SK-N-MC (cell line): ENCODE measurements at regions not wholly inside any gene's neighbourhood (a gene's known extent, or its start where the extent isn't known, plus 50 kb on each side); places are given as distances from the start of the nearest gene placed in this dataset.

Experiments
- EZH2 ChIP-seq: fragments of 200-600 bp; sonication (generic); IDR thresholded peaks from one replicate; pipeline ENCODE4 v1.6.1; 2017; ENCODE audit warnings: antibody characterized with exemption
- POLR2AphosphoS5 ChIP-seq: IDR thresholded peaks from 2 replicates; pipeline ENCODE4 v1.6.1; 2012; ENCODE audit warnings: mild to moderate bottlenecking, low read depth, low read length, borderline replicate concordance

- TF ChIP-seq EZH2 (no peak), POLR2AphosphoS5 (no peak)
These were observed 126.7 kb downstream of the DDX1 start for GRCh38 chr2:15718103-15718943.
